ENCODE measurements at regions not wholly inside any gene's neighbourhood (a gene's known extent, or its start where the extent isn't known, plus 50 kb on each side); places are given as distances from the start of the nearest gene placed in this dataset.

GRCh38 chr1:208497866-208498541 is 253.8 kb upstream of the PLXNA2 start:
- TF ChIP-seq, protein P1, sequence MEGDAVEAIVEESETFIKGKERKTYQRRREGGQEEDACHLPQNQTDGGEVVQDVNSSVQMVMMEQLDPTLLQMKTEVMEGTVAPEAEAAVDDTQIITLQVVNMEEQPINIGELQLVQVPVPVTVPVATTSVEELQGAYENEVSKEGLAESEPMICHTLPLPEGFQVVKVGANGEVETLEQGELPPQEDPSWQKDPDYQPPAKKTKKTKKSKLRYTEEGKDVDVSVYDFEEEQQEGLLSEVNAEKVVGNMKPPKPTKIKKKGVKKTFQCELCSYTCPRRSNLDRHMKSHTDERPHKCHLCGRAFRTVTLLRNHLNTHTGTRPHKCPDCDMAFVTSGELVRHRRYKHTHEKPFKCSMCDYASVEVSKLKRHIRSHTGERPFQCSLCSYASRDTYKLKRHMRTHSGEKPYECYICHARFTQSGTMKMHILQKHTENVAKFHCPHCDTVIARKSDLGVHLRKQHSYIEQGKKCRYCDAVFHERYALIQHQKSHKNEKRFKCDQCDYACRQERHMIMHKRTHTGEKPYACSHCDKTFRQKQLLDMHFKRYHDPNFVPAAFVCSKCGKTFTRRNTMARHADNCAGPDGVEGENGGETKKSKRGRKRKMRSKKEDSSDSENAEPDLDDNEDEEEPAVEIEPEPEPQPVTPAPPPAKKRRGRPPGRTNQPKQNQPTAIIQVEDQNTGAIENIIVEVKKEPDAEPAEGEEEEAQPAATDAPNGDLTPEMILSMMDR (IDR thresholded peaks at IDR 0.05): no peak
- H3K36me3 ChIP-seq: no peaks in the 10 kb centered on the region
- H3K27ac ChIP-seq: no peak overlapping the region
- peaks cover 9 to 11% of the 10 kb centered on the region in 2 donors for H3K4me1 ChIP-seq (ENCODE audit: control insufficient read depth in 1 of 2, low read depth in 2 of 2)
- no peak overlapping the region for H3K4me3 ChIP-seq
- no peaks in the 10 kb centered on the region for H3K9me3 ChIP-seq
- no peak for ATAC-seq (ENCODE audit: insufficient number of reproducible peaks, low FRiP score, low read depth)
- H3K27me3 ChIP-seq (replicated peaks; ENCODE audit: insufficient read depth): no peaks in the 10 kb centered on the region
- no peak for DNase-seq (ENCODE audit: low spot score)

DNA sequence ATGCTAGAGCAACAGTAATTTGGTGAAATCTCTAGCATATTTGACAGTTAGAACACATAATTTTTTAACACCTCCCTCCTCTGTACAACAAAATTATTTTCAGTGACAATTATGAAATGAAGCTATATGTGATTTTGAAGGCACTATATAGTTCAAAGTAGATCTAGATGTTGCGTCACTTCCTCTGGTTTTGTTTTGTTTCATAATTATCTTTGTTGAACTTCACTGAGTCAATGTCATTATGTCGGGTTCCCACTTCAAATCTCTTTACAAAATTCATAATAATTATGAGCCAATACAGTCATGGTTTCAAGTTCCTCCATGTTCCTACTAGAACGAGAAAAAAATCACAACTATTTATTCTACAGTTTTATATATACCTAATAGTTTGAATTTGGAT is 254.8 kb upstream of the PLXNA2 start:
- Histone ChIP-seq H3K27ac (no peak overlapping the region), H3K4me3 (no peak overlapping the region), H3K36me3 (no peaks in the 10 kb centered on the region), H3K9me3 (no peaks in the 10 kb centered on the region), H3K4me1 (ENCODE audit: control insufficient read depth in 1 of 2, low read depth in 2 of 2) (peaks cover 9 to 11% of the 10 kb centered on the region in 2 donors), H3K27me3 (replicated peaks; ENCODE audit: insufficient read depth) (no peaks in the 10 kb centered on the region)
- no peak for ATAC-seq (ENCODE audit: insufficient number of reproducible peaks, low FRiP score, low read depth)
- DNase-seq (ENCODE audit: low spot score): no peak
- TF ChIP-seq, protein P1 (IDR thresholded peaks at IDR 0.05): no peak

DNA sequence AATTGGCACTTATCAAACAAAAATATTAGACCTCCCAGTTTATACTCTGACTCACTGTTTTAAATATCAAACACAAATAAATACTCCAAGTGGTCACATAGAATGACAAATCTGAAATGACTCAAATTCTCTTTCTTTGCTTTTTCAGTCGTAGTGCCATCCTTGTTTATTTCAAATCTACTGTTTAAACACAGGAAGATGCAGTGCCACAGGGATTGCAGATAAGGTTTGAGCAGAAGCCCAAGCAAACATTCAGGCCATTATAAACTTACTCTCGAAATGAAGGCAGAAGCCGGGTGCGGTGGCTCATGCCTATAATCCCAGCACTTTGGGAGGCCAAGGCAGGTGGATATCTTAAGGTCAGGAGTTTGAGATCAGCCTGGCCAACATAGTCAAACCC is 255.4 kb upstream of the PLXNA2 start:
- Histone ChIP-seq H3K36me3 (no peaks in the 10 kb centered on the region), H3K27ac (no peak overlapping the region), H3K4me3 (no peak overlapping the region), H3K27me3 (replicated peaks; ENCODE audit: insufficient read depth) (no peaks in the 10 kb centered on the region), H3K9me3 (no peaks in the 10 kb centered on the region), H3K4me1 (ENCODE audit: control insufficient read depth in 1 of 2, low read depth in 2 of 2) (peaks cover 9 to 11% of the 10 kb centered on the region in 2 donors)
- no peak for DNase-seq (ENCODE audit: low spot score)
- no peak for ATAC-seq (ENCODE audit: insufficient number of reproducible peaks, low FRiP score, low read depth)
- TF ChIP-seq, protein P1 (IDR thresholded peaks at IDR 0.05): no peak

DNA sequence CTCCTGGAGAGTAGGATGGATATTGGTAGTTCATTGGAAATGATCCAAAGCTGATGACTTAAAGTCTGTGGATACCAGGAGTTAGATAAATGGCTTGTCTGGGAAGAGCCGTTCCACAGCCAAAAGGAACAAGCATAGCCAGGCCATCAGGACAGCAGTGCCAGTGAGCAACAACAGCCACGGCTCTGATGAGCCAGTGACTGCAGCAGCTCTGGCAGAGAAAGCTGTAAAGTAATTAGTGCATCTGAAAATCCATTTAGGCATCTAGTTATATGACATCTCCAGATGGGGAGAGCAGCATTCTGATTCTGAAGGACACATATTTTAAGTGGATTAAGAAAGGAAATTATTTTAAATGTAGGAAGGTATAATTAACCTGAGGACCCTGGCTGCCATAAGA is 256.2 kb upstream of the PLXNA2 start:
- Histone ChIP-seq H3K9me3 (no peaks in the 10 kb centered on the region), H3K27ac (no peak overlapping the region), H3K4me3 (no peak overlapping the region), H3K36me3 (no peaks in the 10 kb centered on the region), H3K27me3 (replicated peaks; ENCODE audit: insufficient read depth) (no peaks in the 10 kb centered on the region), H3K4me1 (ENCODE audit: control insufficient read depth in 1 of 2, low read depth in 2 of 2) (peaks cover 9 to 11% of the 10 kb centered on the region in 2 donors)
- ATAC-seq (ENCODE audit: insufficient number of reproducible peaks, low FRiP score, low read depth) (no peak), DNase-seq (ENCODE audit: low spot score) (no peak)
- TF ChIP-seq, protein P1 (IDR thresholded peaks at IDR 0.05): no peak

GRCh38 chr1:208501542-208501941 is 257.4 kb upstream of the PLXNA2 start:
- no peak overlapping the region for H3K4me3 ChIP-seq
- no peak for ATAC-seq (ENCODE audit: insufficient number of reproducible peaks, low FRiP score, low read depth)
- H3K4me1 ChIP-seq (ENCODE audit: control insufficient read depth in 1 of 2, low read depth in 2 of 2): peaks cover 9 to 11% of the 10 kb centered on the region in 2 donors

More at GRCh38 chr1:208501542-208501941, 257.4 kb upstream of the PLXNA2 start:
- H3K27me3 ChIP-seq (replicated peaks; ENCODE audit: insufficient read depth): no peaks in the 10 kb centered on the region
- TF ChIP-seq, protein P1 (IDR thresholded peaks at IDR 0.05): no peak
- DNase-seq (ENCODE audit: low spot score): no peak
- H3K9me3 ChIP-seq: no peaks in the 10 kb centered on the region
- no peak overlapping the region for H3K27ac ChIP-seq
- H3K36me3 ChIP-seq: no peaks in the 10 kb centered on the region

All from thoracic aorta (tissue), 2 donors.